Chondrocyte (in vitro differentiated cells): ENCODE measurements at regions not wholly inside any gene's neighbourhood (a gene's known extent, or its start where the extent isn't known, plus 50 kb on each side); places are given as distances from the start of the nearest gene placed in this dataset.

Experiments
- DNase-seq: peaks from one replicate; pipeline ENCODE4 v3.0.0; 2021; ENCODE audit warnings: mixed read lengths, low spot score
- H3K27ac Mint-ChIP-seq: one replicate; pipeline ENCODE4 v1.8.0; 2021; ENCODE audit warnings: mild to moderate bottlenecking, moderate library complexity, mixed read lengths; ENCODE audit not compliant: unreplicated experiment
- H3K27me3 Mint-ChIP-seq: 2 replicates; pipeline ENCODE4 v1.8.0; 2021; ENCODE audit warnings: low read depth, mixed read lengths
- H3K36me3 Mint-ChIP-seq: 2 replicates; pipeline ENCODE4 v1.8.0; 2021; ENCODE audit warnings: low read depth, mixed read lengths
- H3K4me1 Mint-ChIP-seq: 2 replicates; pipeline ENCODE4 v1.8.0; 2021; ENCODE audit warnings: low read depth, mild to moderate bottlenecking, mixed read lengths
- H3K4me3 Mint-ChIP-seq: one replicate; pipeline ENCODE4 v1.8.0; 2021; ENCODE audit warnings: mild to moderate bottlenecking, moderate library complexity, mixed read lengths; ENCODE audit not compliant: unreplicated experiment
- H3K9me3 Mint-ChIP-seq: 2 replicates; pipeline ENCODE4 v1.8.0; 2021; ENCODE audit warnings: low read depth, mixed read lengths
- CTCF ChIP-seq: fragments of 200-600 bp; sonication (generic); IDR thresholded peaks from 2 replicates; pipeline ENCODE4 v1.5.0; 2021; ENCODE audit warnings: antibody characterized with exemption, mild to moderate bottlenecking, moderate library complexity

GRCh38 chr4:137106733-137107132 is 425.6 kb downstream of the PCDH18 start:
- Mint-ChIP-seq H3K27ac (no peak overlapping the region), H3K27me3 (no peaks in the 10 kb centered on the region), H3K9me3 (peaks cover 9% of the 10 kb centered on the region), H3K4me1 (peaks cover 21% of the 10 kb centered on the region), H3K4me3 (no peak overlapping the region), H3K36me3 (no peaks in the 10 kb centered on the region)
- no peak for DNase-seq
- no peak for TF ChIP-seq CTCF

- no peak for DNase-seq
- Mint-ChIP-seq H3K27ac (no peak overlapping the region), H3K4me1 (peaks cover 21% of the 10 kb centered on the region), H3K4me3 (no peak overlapping the region), H3K36me3 (no peaks in the 10 kb centered on the region), H3K9me3 (peaks cover 8% of the 10 kb centered on the region), H3K27me3 (no peaks in the 10 kb centered on the region)
- no peak for TF ChIP-seq CTCF
Measured at GRCh38 chr4:137106287-137106686, 426.0 kb downstream of the PCDH18 start.

GRCh38 chr4:137090951-137091350 is 441.3 kb downstream of the PCDH18 start:
- Mint-ChIP-seq H3K4me3 (no peak overlapping the region), H3K9me3 (peaks cover 2% of the 10 kb centered on the region), H3K4me1 (no peaks in the 10 kb centered on the region), H3K36me3 (no peaks in the 10 kb centered on the region), H3K27ac (no peak overlapping the region), H3K27me3 (no peaks in the 10 kb centered on the region)
- TF ChIP-seq CTCF, result no peak
- no peak for DNase-seq

- Mint-ChIP-seq H3K4me3 (no peak overlapping the region), H3K36me3 (peaks cover 1% of the 10 kb centered on the region), H3K9me3 (no peaks in the 10 kb centered on the region), H3K4me1 (peaks cover 25% of the 10 kb centered on the region), H3K27me3 (no peaks in the 10 kb centered on the region), H3K27ac (peak overlapping the region; percentile 87)
- no peak for TF ChIP-seq CTCF
- DNase-seq, result no peak
Measured at GRCh38 chr4:137083571-137084135, 448.6 kb downstream of the PCDH18 start.

- no peak for DNase-seq
- Mint-ChIP-seq H3K36me3 (peaks cover 1% of the 10 kb centered on the region), H3K27ac (no peak overlapping the region), H3K9me3 (no peaks in the 10 kb centered on the region), H3K4me3 (no peak overlapping the region), H3K27me3 (no peaks in the 10 kb centered on the region), H3K4me1 (peaks cover 25% of the 10 kb centered on the region)
- no peak for TF ChIP-seq CTCF
Measured at GRCh38 chr4:137082061-137082460, 450.2 kb downstream of the PCDH18 start.
